HUES48 (cell line): ENCODE measurements at regions not wholly inside any gene's neighbourhood (a gene's known extent, or its start where the extent isn't known, plus 50 kb on each side); places are given as distances from the start of the nearest gene placed in this dataset.

Experiments used
- H3K27ac ChIP-seq: one replicate; pipeline ENCODE4 v1.7.0; 2013; ENCODE audit warnings: low read depth, low read length, inconsistent platforms
- H3K27me3 ChIP-seq: 2 replicates; pipeline ENCODE4 v1.6.1; 2013; ENCODE audit warnings: mild to moderate bottlenecking, low read length; ENCODE audit not compliant: control insufficient read depth, insufficient read depth
- H3K36me3 ChIP-seq: 2 replicates; pipeline ENCODE4 v1.6.1; 2013; ENCODE audit warnings: low read length; ENCODE audit not compliant: control insufficient read depth, insufficient read depth
- H3K4me1 ChIP-seq: 2 replicates; pipeline ENCODE4 v1.6.1; 2013; ENCODE audit warnings: mild to moderate bottlenecking, low read length; ENCODE audit not compliant: control insufficient read depth, insufficient read depth
- H3K4me3 ChIP-seq: 2 replicates; pipeline ENCODE4 v1.5.1; 2013; ENCODE audit warnings: mild to moderate bottlenecking, low read depth, low read length
- H3K9ac ChIP-seq: 2 replicates; pipeline ENCODE4 v1.6.1; 2013; ENCODE audit warnings: mild to moderate bottlenecking, low read depth, low read length, moderate library complexity
- H3K9me3 ChIP-seq: 2 replicates; pipeline ENCODE4 v1.6.1; 2013; ENCODE audit warnings: low read length; ENCODE audit not compliant: control insufficient read depth, insufficient read depth

- Histone ChIP-seq H3K9ac (no peak overlapping the region), H3K36me3 (no peaks in the 10 kb centered on the region), H3K9me3 (peaks cover 6% of the 10 kb centered on the region)
Observed at GRCh38 chr16:55204069-55204468, 119.9 kb upstream of the IRX6 start.

GRCh38 chr16:55204923-55205322 lies 119.1 kb upstream of the IRX6 start:
- Histone ChIP-seq H3K9me3 (no peaks in the 10 kb centered on the region), H3K27ac (no peak overlapping the region), H3K4me3 (no peak overlapping the region), H3K27me3 (no peaks in the 10 kb centered on the region), H3K9ac (no peak overlapping the region), H3K36me3 (no peaks in the 10 kb centered on the region), H3K4me1 (peaks cover 10% of the 10 kb centered on the region; the same call in 1 of the 2 replicates)

More at GRCh38 chr16:55204069-55204468, 119.9 kb upstream of the IRX6 start:
- Histone ChIP-seq H3K4me3 (no peak overlapping the region), H3K4me1 (peaks cover 10% of the 10 kb centered on the region; the same call in 1 of the 2 replicates), H3K27me3 (no peaks in the 10 kb centered on the region), H3K27ac (no peak overlapping the region)

- H3K4me3 ChIP-seq: no peak overlapping the region
- no peaks in the 10 kb centered on the region for H3K4me1 ChIP-seq
- no peaks in the 10 kb centered on the region for H3K9me3 ChIP-seq
- H3K27me3 ChIP-seq: no peaks in the 10 kb centered on the region
- H3K27ac ChIP-seq: no peak overlapping the region
- H3K36me3 ChIP-seq: no peaks in the 10 kb centered on the region
- no peak overlapping the region for H3K9ac ChIP-seq
Observed at GRCh38 chr16:55207693-55208428, 116.1 kb upstream of the IRX6 start.

- no peaks in the 10 kb centered on the region for H3K36me3 ChIP-seq
- no peak overlapping the region for H3K9ac ChIP-seq
- H3K27me3 ChIP-seq: no peaks in the 10 kb centered on the region
- no peaks in the 10 kb centered on the region for H3K9me3 ChIP-seq
- no peak overlapping the region for H3K27ac ChIP-seq
- H3K4me3 ChIP-seq: no peak overlapping the region
- H3K4me1 ChIP-seq: no peaks in the 10 kb centered on the region
Observed at GRCh38 chr16:55209626-55210025, 114.4 kb upstream of the IRX6 start.

GRCh38 chr16:55212791-55213190 lies 111.2 kb upstream of the IRX6 start:
- Histone ChIP-seq H3K4me3 (no peak overlapping the region), H3K9ac (no peak overlapping the region), H3K9me3 (no peaks in the 10 kb centered on the region)

GRCh38 chr16:55214412-55214811 lies 109.6 kb upstream of the IRX6 start:
- no peaks in the 10 kb centered on the region for H3K9me3 ChIP-seq
- no peaks in the 10 kb centered on the region for H3K4me1 ChIP-seq
- no peak overlapping the region for H3K27ac ChIP-seq
- no peak overlapping the region for H3K4me3 ChIP-seq
- no peaks in the 10 kb centered on the region for H3K36me3 ChIP-seq
- H3K27me3 ChIP-seq: no peaks in the 10 kb centered on the region
- no peak overlapping the region for H3K9ac ChIP-seq

More at GRCh38 chr16:55212791-55213190, 111.2 kb upstream of the IRX6 start:
- H3K4me1 ChIP-seq: no peaks in the 10 kb centered on the region
- H3K27me3 ChIP-seq: no peaks in the 10 kb centered on the region
- no peaks in the 10 kb centered on the region for H3K36me3 ChIP-seq
- H3K27ac ChIP-seq: no peak overlapping the region

- H3K9me3 ChIP-seq: no peaks in the 10 kb centered on the region
- H3K36me3 ChIP-seq: no peaks in the 10 kb centered on the region
- H3K27ac ChIP-seq: no peak overlapping the region
- H3K4me1 ChIP-seq: no peaks in the 10 kb centered on the region
- no peaks in the 10 kb centered on the region for H3K27me3 ChIP-seq
- H3K9ac ChIP-seq: no peak overlapping the region
- no peak overlapping the region for H3K4me3 ChIP-seq
Observed at GRCh38 chr16:55214974-55215494, 109.0 kb upstream of the IRX6 start.

GRCh38 chr16:55217392-55217791 lies 106.6 kb upstream of the IRX6 start:
- no peak overlapping the region for H3K9ac ChIP-seq
- H3K4me1 ChIP-seq: no peaks in the 10 kb centered on the region
- no peaks in the 10 kb centered on the region for H3K36me3 ChIP-seq
- no peak overlapping the region for H3K27ac ChIP-seq
- H3K27me3 ChIP-seq: no peaks in the 10 kb centered on the region
- H3K4me3 ChIP-seq: no peak overlapping the region
- no peaks in the 10 kb centered on the region for H3K9me3 ChIP-seq

- peaks cover 7% of the 10 kb centered on the region for H3K4me1 ChIP-seq
- H3K4me3 ChIP-seq: no peak overlapping the region
- H3K36me3 ChIP-seq: no peaks in the 10 kb centered on the region
- H3K9me3 ChIP-seq: peaks cover 8% of the 10 kb centered on the region; the same call in 1 of the 2 replicates
- H3K9ac ChIP-seq: no peak overlapping the region
- H3K27me3 ChIP-seq: no peaks in the 10 kb centered on the region
- no peak overlapping the region for H3K27ac ChIP-seq
Observed at GRCh38 chr16:55221836-55222235, 102.2 kb upstream of the IRX6 start.

- H3K36me3 ChIP-seq: no peaks in the 10 kb centered on the region
- H3K27ac ChIP-seq: no peak overlapping the region
- peaks cover 7% of the 10 kb centered on the region for H3K4me1 ChIP-seq
- no peaks in the 10 kb centered on the region for H3K27me3 ChIP-seq
- H3K4me3 ChIP-seq: no peak overlapping the region
- no peak overlapping the region for H3K9ac ChIP-seq
- peaks cover 8% of the 10 kb centered on the region; the same call in 1 of the 2 replicates for H3K9me3 ChIP-seq
Observed at GRCh38 chr16:55222486-55222885, 101.5 kb upstream of the IRX6 start.

- Histone ChIP-seq H3K27ac (no peak overlapping the region), H3K4me1 (peaks cover 7% of the 10 kb centered on the region), H3K4me3 (no peak overlapping the region), H3K9ac (no peak overlapping the region), H3K36me3 (no peaks in the 10 kb centered on the region), H3K27me3 (no peaks in the 10 kb centered on the region), H3K9me3 (peaks cover 8% of the 10 kb centered on the region; the same call in 1 of the 2 replicates)
Observed at GRCh38 chr16:55225972-55226542, 97.9 kb upstream of the IRX6 start.
